GM18498 (cell line): ENCODE measurements at regions not wholly inside any gene's neighbourhood (a gene's known extent, or its start where the extent isn't known, plus 50 kb on each side); places are given as distances from the start of the nearest gene placed in this dataset.
"Not testable (repeated sequence)": the region's sequence is repeated elsewhere in the genome, so short reads cannot be mapped to it uniquely, and the experiment has no call there.

ENCODE experiments used
- ATAC-seq: cut with Tn5 transposase; IDR thresholded peaks from one replicate; pipeline ENCODE4 v1.9.1; 2021; ENCODE audit warnings: mild to moderate bottlenecking, moderate library complexity; ENCODE audit not compliant: unreplicated experiment

DNA sequence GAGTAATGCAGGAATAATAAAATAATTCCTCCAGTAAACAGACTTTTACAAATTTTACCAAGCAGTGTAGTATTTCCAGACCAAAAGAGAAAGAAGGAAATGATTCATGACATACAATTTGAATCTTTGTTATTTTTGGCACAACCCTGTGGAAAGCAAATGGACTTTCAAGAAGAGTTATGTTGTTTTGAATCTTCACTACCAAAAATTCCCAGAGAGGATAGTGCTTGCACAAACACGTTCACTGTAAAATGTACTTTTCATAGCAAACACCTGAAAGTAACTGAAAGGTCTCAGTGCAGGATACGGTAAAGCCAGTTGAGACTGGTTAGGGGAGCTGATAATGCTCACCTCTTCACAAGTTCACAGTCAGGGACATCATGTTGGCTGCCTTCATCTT lies 107.1 kb downstream of the USP22 start:
- no peak for ATAC-seq

GRCh38 chr17:20938244-20938643 lies 104.6 kb downstream of the USP22 start:
- no peak for ATAC-seq

- no peak for ATAC-seq
Measured at GRCh38 chr17:20938988-20939615, 103.7 kb downstream of the USP22 start.

DNA sequence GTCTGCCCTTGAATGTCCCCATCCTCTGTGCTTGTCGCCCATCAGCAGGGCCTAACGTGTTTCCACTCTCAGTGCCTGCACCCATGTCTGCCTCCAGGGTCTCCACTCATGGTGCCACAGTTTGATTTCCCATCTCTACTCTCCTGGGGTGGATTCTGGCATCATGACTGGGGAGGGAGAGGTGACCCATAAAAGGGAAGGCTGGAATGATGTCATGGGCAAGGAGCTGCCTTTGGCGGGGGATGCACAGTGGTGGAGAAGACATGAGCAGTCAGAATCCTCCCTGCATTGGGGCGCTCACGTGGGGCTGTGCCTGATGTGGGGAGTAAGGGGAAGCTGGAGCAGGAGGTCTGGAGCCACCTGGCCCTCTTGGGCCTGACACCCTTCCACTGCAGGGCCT lies 100.9 kb downstream of the USP22 start:
- no peak for ATAC-seq

DNA sequence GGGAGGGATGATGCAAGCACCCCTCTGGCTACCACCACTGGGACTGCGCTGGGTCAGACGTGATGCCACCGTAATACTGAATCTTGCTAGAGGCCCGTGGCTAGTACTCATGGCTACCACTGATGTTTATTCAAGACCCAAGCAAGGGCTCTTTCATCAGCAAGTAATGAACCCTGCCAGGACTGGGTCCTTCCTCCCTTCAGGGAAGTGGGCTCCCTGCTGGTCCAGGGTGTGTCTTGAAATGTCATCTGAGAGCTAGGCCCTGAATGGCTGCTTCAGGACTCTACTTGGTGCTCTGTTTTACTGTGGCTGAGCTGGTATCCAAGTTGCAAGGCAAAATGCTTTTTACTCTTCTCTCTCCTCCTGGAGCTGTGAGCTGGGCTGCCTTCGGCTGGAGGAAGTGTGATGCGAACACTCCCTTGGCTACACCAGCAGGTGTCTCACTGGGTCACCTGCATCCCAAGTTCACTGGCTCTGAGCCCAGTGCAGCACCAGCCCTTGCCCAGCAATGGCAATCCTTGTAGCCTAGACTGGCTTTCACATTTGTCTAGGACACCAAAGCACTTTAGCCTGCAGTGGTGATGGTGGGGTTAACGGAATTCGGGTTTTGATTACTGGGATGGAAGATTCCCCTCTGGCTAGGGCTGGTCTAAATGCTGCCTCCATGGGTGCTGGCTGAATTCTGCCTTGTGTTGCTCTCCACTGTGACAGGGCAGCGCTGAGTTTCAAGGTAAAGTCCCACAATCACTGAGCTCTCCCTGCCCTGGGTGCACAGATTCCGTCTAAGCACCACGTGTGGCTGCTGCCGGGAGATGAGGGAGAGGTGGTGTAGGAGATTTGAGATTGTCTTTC lies 98.6 kb downstream of the USP22 start:
- no peak for ATAC-seq

DNA sequence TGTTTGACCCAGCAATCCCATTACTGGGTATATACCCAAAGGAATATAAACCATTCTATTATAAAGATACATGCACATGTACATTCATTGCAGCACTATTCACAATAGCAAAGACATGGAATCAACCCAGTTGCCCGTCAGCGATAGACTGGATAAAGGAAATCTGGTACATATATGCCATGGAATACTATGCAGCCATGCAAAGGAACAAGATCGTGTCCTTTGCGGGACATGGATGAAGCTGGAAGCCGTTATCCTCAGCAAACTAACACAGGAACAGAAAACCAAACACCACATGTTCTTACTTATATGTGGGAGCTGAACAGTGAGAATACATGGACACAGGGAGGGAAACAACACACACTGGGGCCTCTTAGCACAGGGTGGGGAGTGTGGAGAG lies 95.1 kb downstream of the USP22 start:
- ATAC-seq, result not testable (repeated sequence)

DNA sequence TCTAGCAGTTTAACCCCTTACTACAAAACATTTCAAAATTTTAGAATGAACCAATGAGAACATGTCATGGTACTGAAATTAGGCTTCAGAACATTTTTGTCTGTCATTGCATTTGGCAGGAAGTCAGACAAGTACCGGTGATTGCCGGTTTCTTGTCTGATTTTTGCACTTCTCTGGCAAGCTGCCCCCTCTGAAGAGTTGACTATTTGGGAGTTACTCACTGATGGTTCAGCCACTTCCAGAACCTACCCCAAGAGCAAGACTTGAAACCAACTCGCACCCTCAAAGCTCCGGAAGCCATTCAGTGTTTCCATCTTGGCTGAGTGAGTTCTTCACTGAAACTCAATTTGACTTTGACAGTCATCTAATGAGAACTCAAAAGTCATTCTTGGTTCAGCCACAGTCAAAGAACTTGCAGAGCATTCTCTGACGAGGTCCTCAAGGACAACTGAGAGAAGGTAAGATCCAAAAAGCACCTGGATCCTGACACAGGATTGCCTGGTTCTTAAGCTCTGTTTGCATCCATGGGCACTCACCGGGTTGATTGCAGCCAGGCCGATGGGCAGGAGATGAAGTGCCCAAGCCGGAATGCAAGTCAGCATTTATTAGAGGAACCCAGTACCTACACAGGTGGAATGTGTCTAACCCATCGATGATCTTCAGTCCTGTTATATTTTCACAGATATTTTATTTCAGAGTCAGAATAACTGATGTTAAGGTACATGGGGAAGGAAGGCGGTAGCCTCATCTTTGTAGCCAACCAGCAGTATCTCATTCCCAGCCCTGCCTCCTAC lies 93.6 kb downstream of the USP22 start:
- ATAC-seq, result no peak
